ENCODE measurements at regions not wholly inside any gene's neighbourhood (a gene's known extent, or its start where the extent isn't known, plus 50 kb on each side); places are given as distances from the start of the nearest gene placed in this dataset.

GRCh38 chr5:73228052-73228451 is 55.1 kb downstream of the TMEM174 start:
- no peak for DNase-seq
- ATAC-seq: no peak
